IPS DF 4.7 (cell line): ENCODE measurements at regions not wholly inside any gene's neighbourhood (a gene's known extent, or its start where the extent isn't known, plus 50 kb on each side); places are given as distances from the start of the nearest gene placed in this dataset.
"Not testable (repeated sequence)": the region's sequence is repeated elsewhere in the genome, so short reads cannot be mapped to it uniquely, and the experiment has no call there.

Experiments used
- DNase-seq: peaks from one replicate; pipeline ENCODE4 v3.0.0-alpha.2; 2013; ENCODE audit warnings: low spot score; ENCODE audit errors: extremely low read depth

- DNase-seq, result no peak
Observed at GRCh38 chr17:26731005-26731921, 562.7 kb upstream of the WSB1 start.

DNA sequence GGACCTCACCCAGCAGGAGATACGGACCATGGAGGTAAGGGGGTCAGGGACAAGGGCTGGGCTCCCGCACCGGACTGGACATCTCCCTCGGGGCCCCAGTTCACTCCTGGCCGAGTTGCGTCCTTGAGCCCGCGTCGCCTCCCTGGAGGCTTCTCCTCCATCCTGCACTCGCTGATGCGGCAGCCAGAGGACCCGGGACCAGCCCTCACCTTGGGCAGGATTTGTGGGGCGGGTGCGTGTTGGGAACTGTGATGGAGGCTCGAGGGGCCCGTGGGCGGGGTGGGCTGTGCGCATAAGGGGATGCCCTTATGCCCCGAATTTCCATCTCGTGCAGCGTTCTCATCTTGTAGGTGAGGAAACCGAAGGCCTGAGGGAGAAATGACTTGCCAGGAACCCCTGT, 562.0 kb upstream of the WSB1 start:
- not testable (repeated sequence) for DNase-seq

DNA sequence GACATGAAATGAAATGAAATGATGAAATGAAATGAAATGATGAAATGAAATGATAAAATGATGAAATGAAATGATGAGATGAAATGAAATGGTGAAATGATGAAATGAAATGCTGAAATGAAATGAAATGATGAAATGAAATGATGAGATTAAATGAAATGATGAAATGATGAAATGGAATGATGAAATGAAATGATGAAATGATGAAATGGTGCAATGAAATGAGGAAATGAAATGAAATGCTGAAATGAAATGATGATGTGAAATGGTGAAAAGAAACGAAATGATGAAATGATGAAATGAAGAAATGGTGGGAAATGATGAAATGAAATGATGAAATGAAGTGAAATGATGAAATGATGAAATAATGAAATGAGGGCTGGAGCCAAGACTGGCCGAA, 559.1 kb upstream of the WSB1 start:
- DNase-seq, result not testable (repeated sequence)

DNA sequence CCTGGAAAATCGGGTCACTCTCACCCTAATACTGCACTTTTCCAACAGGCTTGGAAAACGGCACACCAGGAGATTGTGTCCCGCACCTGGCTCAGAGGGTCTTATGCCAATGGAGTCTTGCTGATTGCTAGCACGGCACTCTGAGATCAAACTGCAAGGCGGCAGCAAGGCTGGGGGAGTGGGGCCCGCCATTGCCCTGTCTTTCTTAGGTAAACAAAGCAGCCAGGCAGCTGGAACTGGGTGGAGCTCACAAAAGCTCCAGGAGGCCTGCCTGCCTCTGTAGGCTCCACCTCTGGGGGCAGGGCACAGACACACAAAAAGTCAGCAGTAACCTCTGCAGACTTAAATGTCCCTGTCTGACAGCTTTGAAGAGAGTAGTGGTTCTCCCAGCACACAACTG, 557.9 kb upstream of the WSB1 start:
- DNase-seq, result not testable (repeated sequence)

DNA sequence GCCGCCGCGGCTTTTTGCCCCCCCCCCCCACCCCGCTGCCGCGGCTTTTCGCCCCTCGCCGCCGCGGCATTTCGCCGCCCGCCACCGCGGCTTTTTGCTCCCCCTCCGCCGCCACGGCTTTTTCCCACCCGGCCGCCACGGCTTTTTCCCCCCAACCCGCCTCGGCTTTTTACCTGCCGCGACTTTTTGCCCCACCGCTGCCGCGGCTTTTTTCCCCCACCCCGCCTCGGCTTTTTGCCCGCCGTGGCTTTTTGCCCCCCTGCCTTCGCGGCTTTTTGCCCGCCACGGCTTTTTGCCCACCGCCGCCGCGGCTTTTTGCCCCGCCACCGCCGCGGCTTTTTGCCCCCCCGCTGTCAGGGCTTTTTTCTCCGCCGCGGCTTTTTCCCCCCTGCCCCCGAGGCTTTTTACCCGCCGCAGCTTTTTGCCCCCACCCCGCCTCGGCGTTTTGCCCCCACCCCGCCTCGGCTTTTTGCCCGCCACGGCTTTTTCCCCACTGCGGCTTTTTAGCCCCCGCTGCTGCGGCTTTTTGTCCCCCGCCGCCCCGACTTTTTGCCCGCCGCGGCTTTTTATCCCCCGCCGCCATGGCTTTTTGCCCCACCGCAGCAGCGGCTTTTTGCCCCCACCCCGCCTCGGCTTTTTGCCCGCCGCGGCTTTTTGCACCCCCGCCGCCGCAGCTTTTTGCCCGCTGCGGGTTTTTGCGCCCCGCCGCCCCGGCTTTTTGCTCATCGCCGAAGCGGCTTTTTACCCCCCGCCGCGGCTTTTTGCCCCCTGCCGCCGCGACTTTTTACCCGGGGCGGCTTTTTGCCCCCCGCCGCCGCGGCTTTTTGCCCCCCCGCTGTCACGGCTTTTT, 527.8 kb upstream of the WSB1 start:
- no peak for DNase-seq

DNA sequence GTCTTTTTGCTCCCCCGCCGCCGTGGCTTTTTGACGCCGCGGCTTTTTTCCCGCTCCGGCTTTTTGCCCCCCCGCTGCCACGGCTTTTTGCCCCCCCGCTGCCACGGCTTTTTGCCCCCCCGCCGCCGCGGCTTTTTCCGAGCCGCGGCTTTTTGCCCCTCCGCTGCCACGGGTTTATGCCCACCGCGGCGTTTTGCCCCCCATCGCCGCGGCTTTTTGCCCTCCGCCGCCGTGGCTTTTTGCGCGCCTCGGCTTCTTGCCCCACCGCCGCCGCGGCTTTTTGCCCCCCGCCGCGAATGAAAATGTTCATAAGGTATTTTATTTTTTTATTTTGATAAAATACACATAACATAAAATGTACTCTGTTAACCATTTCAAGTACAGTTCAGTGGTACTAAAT, 527.2 kb upstream of the WSB1 start:
- no peak for DNase-seq

DNA sequence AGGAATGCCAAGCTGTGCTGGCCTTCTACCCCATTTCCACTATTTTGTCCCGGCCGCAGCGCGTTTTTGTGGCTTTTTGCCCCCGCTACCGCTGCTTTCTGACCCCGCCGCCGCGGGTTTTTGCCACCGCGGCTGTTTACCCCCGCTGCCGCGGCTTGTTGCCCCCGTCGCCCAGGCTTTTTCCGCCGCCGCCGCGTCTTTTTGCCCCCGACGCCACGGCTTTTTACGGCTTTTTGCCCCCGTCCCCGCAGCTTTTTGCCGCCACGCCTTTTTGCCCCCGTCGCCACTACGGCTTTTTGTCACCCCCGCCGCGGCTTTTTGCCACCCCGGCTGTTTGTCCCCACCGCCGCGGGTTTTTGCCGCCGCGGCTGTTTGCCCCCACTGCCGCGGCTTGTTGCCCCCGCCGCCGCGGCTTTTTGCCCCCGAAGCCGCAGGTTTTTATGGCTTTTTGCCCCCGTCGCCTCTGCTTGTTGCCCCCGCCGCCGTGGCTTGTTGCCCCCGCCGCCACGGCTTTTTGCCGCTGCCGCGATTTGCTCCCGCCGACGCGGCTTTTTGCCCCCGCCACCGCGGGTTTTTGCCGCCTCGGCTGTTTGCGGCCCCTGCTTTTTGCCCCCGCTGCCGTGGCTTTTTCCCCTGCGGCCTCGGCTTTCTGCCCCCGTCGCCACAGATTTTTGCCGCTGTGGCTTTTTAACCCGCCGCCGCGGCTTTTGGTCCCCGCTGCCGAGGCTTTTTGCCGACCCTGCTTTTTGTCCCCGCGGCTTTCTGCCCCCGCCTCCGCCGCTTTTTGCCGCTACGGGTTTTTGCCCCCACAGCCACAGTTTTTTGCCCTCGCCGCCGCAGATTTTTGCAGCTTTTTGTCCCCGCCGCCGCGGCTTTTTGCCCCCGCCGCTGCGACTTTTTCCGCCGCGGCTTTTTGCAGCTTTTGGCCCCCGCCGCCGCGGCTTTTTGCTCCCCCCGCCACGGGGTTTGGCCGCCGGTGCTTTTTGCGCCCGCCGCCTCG, 520.4 kb upstream of the WSB1 start:
- no peak for DNase-seq

DNA sequence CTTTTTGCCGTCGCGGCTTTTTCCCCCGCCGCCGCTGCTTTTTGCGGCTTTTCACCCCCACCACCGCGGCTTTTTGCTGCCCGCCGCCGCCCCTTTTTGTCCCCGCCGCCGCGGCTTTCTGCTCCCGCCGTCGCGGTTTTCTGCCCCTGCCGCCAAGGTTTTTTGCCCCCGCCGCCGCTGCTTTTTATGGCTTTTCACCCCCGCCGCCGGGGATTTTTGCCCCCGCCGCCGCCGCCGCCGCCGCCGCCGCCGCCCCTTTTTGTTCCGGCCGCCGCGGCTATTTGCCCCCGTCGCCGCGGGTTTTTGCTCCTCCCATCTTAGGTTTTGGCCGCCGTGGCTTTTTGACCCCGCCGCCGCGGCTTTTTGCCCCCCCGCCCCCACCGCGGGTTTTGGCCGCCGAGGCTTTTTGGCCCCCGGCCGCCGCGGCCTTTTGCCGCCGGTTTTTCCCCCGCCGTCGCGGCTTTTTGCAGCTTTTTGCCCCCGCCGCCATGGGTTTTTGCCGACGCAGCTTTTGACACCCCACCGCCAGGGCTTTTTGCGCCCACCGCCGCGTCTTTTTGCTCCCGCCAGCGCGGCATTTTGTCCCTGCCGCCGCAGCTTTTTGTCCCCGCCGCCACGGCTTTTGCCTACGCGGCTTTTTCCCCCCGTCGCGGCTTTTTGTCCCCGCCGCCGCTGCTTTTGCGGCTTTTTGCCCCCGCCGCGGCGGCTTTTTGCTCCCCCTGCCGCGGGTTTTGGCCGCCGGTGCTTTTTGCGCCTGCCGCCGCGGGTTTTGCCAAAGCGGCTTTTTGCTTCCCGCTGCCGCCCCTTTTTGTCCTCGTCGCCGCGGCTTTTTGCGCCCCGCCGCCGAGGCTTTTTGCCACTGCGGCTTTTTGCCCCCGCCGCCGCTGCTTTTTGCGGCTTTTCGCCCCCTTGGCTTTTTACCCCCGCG, 519.4 kb upstream of the WSB1 start:
- DNase-seq, result no peak

GRCh38 chr17:26775219-26775822, 518.6 kb upstream of the WSB1 start:
- DNase-seq, result no peak

DNA sequence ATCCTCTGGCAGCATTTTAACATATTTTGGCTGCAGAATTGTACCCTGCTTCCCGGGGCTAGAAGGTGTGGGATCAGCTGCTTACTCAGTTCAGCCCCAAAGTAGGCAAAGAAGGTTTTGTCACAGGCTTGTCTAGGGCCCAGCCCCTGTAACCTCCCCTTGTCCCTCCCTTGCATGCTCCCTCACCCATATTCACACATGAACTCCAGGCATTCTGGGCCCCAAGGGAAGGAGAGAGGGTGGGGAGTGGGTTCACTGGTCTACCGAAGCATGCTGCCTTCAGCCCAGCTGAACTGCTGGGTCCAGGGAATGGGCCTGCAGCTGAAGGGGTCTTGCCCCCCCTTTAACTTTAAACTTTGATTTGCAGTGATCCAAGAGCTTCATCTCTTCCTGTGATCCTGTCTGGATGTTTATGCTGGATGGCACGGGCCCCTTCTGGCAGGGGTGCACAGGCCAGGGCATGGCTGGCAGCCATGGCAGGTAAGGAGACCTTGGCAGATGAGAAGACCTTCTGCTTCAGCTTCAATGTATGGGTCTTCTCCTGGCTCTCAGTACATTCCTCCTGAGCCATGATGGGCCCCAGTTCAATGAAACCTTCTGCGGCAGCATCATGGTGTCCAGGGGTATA, 513.6 kb upstream of the WSB1 start:
- DNase-seq, result not testable (repeated sequence)

- DNase-seq, result no peak
Observed at GRCh38 chr17:26782153-26782552, 511.8 kb upstream of the WSB1 start.

GRCh38 chr17:26792486-26792885, 501.4 kb upstream of the WSB1 start:
- DNase-seq, result no peak

DNA sequence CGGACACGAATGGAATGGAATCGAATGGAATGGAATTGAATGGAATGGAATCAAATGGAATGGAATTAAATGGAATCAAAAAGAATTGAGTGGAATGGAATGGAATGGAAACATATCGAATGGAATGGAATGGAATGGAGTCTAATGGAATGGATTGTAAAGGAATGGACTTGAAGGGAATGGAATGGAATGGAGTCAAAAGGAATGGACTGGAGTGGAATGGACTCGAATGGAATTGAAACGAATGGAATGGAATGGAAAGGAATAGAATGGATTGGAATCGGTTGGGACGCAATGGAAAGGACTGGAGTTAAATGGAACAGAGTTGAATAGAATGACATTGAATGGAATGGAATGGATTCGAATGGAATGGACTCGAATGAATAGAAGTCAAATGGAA, 486.9 kb upstream of the WSB1 start:
- no peak for DNase-seq

- DNase-seq, result peak; percentile 3
Observed at GRCh38 chr17:26809033-26809432, 484.9 kb upstream of the WSB1 start.

DNA sequence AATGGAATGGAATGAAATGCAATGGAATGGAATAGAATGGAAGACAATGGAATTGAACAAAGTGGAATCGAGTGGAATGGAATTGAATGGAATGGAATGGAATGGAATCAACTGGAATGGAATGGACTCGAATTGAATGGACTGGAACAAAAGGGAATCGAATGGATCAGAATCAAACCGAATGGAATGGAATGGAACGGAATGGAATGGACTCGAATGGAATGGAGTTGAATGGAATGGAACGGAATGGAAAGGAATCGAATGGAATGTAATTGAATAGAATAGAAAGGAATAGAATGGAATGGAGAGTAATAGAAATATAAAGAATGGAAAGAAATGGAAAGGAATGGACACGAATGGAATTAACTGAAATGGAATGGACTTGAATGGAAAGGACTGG, 475.2 kb upstream of the WSB1 start:
- no peak for DNase-seq
